ENCODE measurements at regions not wholly inside any gene's neighbourhood (a gene's known extent, or its start where the extent isn't known, plus 50 kb on each side); places are given as distances from the start of the nearest gene placed in this dataset.

DNA sequence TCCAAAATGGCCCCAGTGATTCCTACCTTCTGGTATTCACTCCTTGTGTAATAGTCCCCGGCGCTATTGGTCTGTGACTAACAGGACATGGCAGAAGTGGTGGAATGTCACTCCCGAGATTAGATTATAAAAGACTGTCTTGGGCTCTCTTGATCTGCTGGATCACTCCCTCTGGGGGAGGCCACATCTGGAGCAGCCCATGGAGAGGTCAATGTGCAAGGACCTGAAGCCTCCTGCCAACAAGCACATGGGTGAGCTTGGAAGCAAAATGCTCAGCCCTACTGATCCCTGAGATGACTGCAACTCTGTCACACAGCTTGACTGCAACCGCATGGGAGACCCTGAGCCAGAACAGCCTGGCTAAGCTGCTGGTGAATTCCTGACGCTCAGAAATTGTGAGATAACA is 94.3 kb upstream of the GLI2 start:
- Histone ChIP-seq H2BK20ac (ENCODE audit: low read length) (no peak overlapping the region), H3K4ac (replicated peaks; ENCODE audit: insufficient read length, low read depth, low read length) (no peak overlapping the region), H3K18ac (ENCODE audit: extremely low read depth, low read length) (no peak overlapping the region), H2BK15ac (ENCODE audit: low read length) (no peak overlapping the region), H3K9me3 (ENCODE audit: insufficient read depth in 2 of 2, low read depth in 1 of 2, low read length in 1 of 2) (no peaks in the 10 kb centered on the region), H3K56ac (replicated peaks; ENCODE audit: insufficient read length, low read depth, low read length) (no peak overlapping the region), H2AK5ac (ENCODE audit: low read depth, low read length) (no peak overlapping the region), H3K27me3 (replicated peaks in 1 of 4; ENCODE audit: control insufficient read depth in 3 of 4, extremely low read depth in 1 of 4, insufficient read depth in 3 of 4, low read length in 3 of 4) (peaks cover 0 to 2% (median 0%) of the 10 kb centered on the region in 4 experiments; a peak in 3 of 7 replicates), H3K36me3 (ENCODE audit: control insufficient read depth in 2 of 4, insufficient read depth in 4 of 4, low read length in 3 of 4) (no peaks in the 10 kb centered on the region), H3K23me2 (ENCODE audit: low read depth, low read length) (no peaks in the 10 kb centered on the region), H4K20me1 (replicated peaks in 1 of 2; ENCODE audit: control insufficient read depth in 1 of 2, insufficient read depth in 2 of 2, low read length in 2 of 2) (no peaks in the 10 kb centered on the region), H2BK5ac (ENCODE audit: low read depth, low read length) (no peak overlapping the region), H2AFZ (ENCODE audit: low read length) (no peak overlapping the region), H4K5ac (ENCODE audit: insufficient read length, low read depth, low read length) (no peak overlapping the region), H3K14ac (ENCODE audit: insufficient read length) (no peak overlapping the region), H2BK120ac (replicated peaks; ENCODE audit: low read depth, low read length) (no peak overlapping the region), H3K4me2 (ENCODE audit: insufficient read depth in 1 of 2, low read depth in 2 of 2, low read length in 2 of 2) (no peak overlapping the region), H3K23ac (ENCODE audit: insufficient read length) (no peak overlapping the region), H3K79me2 (ENCODE audit: control insufficient read depth in 1 of 2, insufficient read depth in 2 of 2, low read length in 2 of 2) (no peaks in the 10 kb centered on the region), H3K79me1 (ENCODE audit: low read depth, low read length) (no peaks in the 10 kb centered on the region), H4K91ac (replicated peaks; ENCODE audit: insufficient read length, low read length) (no peak overlapping the region), H4K8ac (ENCODE audit: extremely low read depth, insufficient read depth, low read length) (no peak overlapping the region), H3K4me3 (ENCODE audit: extremely low read depth in 1 of 4, insufficient read depth in 2 of 4, low read depth in 3 of 4, low read length in 4 of 4) (no peak overlapping the region), H2BK12ac (ENCODE audit: low read depth, low read length) (no peak overlapping the region), H3K27ac (ENCODE audit: low read depth, low read length) (no peak overlapping the region), H3K9ac (replicated peaks in 1 of 4; ENCODE audit: extremely low read depth in 1 of 4, low read depth in 3 of 4, low read length in 3 of 4) (no peak overlapping the region), H3K4me1 (replicated peaks in 1 of 4; ENCODE audit: control insufficient read depth in 3 of 4, insufficient read depth in 4 of 4, low read length in 3 of 4) (no peaks in the 10 kb centered on the region)
- CTCF ChIA-PET (ENCODE audit: partially characterized antibody) = interaction anchor here (1.2 to 1.7 kb wide), 3 partner anchors 28 to 45 kb away, joined by 3 to 9 read pairs (median 5); no protein-coding TSS in a partner anchor
- WGBS, 2 experiments (ENCODE audit: extremely low coverage in 1 of 2, insufficient coverage in 1 of 2, insufficient read length in 1 of 2, insufficient replicate concordance in 2 of 2, low coverage in 1 of 2, low lambda C conversion rate in 2 of 2, missing lambda C conversion rate in 1 of 2) = 91% methylated on average over 5 of the region's 5 CpGs; no CpG with 5 or more reads in 1 of the 2 experiments
- no peak for DNase-seq (ENCODE audit: low read depth in 1 of 2, low spot score in 2 of 2)
- POLR2A ChIA-PET (ENCODE audit: partially characterized antibody) = no interaction called here
- no peak for TF ChIP-seq SIN3A (conservative IDR thresholded peaks at IDR 0.05 in 1 of 2, IDR thresholded peaks at IDR 0.05 in 1 of 2; ENCODE audit: low read depth in 1 of 2, low read length in 2 of 2)
- no peak for TF ChIP-seq NANOG (IDR thresholded peaks at IDR 0.05; ENCODE audit: insufficient read depth, low read depth, low read length, poor library complexity, severe bottlenecking)
- no peak for TF ChIP-seq HDAC2 (IDR thresholded peaks at IDR 0.05; ENCODE audit: borderline replicate concordance in 1 of 2, low read depth in 2 of 2, low read length in 2 of 2)
- TF ChIP-seq TAF1 (IDR thresholded peaks at IDR 0.05; ENCODE audit: low read depth, low read length) = no peak
- no peak for TF ChIP-seq SAP30 (IDR thresholded peaks at IDR 0.05; ENCODE audit: insufficient read depth, insufficient replicate concordance, low read length)
- no peak for TF ChIP-seq MAFK (IDR thresholded peaks at IDR 0.05; ENCODE audit: low read depth, low read length)
- TF ChIP-seq SP4 (IDR thresholded peaks at IDR 0.05; ENCODE audit: low read length) = no peak
- FAIRE-seq = no peak
